Liver (tissue), 3 donors: ENCODE measurements at regions not wholly inside any gene's neighbourhood (a gene's known extent, or its start where the extent isn't known, plus 50 kb on each side); places are given as distances from the start of the nearest gene placed in this dataset.

Experiments
- EGR1 ChIP-seq, 2 donors: IDR thresholded peaks; 2 replicates each; pipeline ENCODE4 v1.6.1; 2016 to 2018; ENCODE audit warnings: antibody characterized with exemption in 2 of 2, low read depth in 2 of 2
- HNF4A ChIP-seq, 2 donors: conservative IDR thresholded peaks; 2 replicates each; pipeline ENCODE4 v1.6.1; 2016; ENCODE audit warnings: antibody characterized with exemption in 2 of 2, mild to moderate bottlenecking in 2 of 2
- HNF4G ChIP-seq: IDR thresholded peaks from 2 replicates; pipeline ENCODE4 v1.6.1; 2016; ENCODE audit warnings: antibody characterized with exemption
- JUND ChIP-seq, 2 donors: IDR thresholded peaks; 2 replicates each; pipeline ENCODE4 v1.6.1; 2016; ENCODE audit warnings: antibody characterized with exemption in 2 of 2
- RAD21 ChIP-seq, 2 donors: IDR thresholded peaks; 2 replicates each; pipeline ENCODE4 v1.6.1; 2016; ENCODE audit warnings: antibody characterized with exemption in 2 of 2, mild to moderate bottlenecking in 2 of 2
- SP1 ChIP-seq: IDR thresholded peaks from 2 replicates; pipeline ENCODE4 v1.6.1; 2018; ENCODE audit warnings: antibody characterized with exemption, mild to moderate bottlenecking
- TAF1 ChIP-seq: conservative IDR thresholded peaks from 2 replicates; pipeline ENCODE4 v1.6.1; 2016; ENCODE audit warnings: antibody characterized with exemption, mild to moderate bottlenecking
- YY1 ChIP-seq: IDR thresholded peaks from 2 replicates; pipeline ENCODE4 v1.6.1; 2016; ENCODE audit warnings: antibody characterized with exemption, mild to moderate bottlenecking
- TF ChIP-seq, protein P1 (sequence below): fragments of 150-350 bp; IDR thresholded peaks from 2 replicates; pipeline ENCODE4 v1.5.1; 2017; ENCODE audit warnings: improper control_type of control experiment, low read depth, low read length; ENCODE audit not compliant: missing input control
- TF ChIP-seq, protein P2 (sequence below): IDR thresholded peaks from 2 replicates; pipeline ENCODE4 v1.6.1; 2016; ENCODE audit warnings: antibody characterized with exemption, mild to moderate bottlenecking
- TF ChIP-seq, protein P3 (sequence below): IDR thresholded peaks from 2 replicates; pipeline ENCODE4 v1.6.1; 2016; ENCODE audit warnings: antibody characterized with exemption
- TF ChIP-seq, protein P4 (sequence below): IDR thresholded peaks from 2 replicates; pipeline ENCODE4 v1.6.1; 2016; ENCODE audit warnings: antibody characterized with exemption
- TF ChIP-seq, protein P5 (sequence below): IDR thresholded peaks from 2 replicates; pipeline ENCODE4 v1.6.1; 2016; ENCODE audit warnings: antibody characterized with exemption
- donor health status: healthy.
- donor health status: healthy.

DNA sequence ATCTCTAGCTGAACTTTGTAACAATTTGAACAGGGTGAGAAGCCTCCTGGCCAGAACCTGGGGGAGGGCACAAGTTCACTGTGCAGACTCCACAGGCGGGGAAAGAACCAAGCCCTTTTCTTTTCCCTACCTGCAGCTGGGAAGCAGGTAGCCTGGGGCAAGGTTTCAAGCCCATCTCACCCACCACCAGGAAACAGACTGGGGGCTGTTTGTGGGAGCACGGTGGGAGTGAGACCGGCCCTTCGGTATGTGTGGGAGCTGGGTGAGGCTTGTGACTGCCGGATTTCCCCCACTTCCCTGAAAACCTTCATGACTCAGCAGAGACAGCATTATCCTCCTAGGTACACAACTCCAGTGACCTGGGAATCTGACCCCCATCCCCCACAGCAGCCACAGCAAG, 211.7 kb downstream of the ZNF674 start:
- TF ChIP-seq, protein P1, sequence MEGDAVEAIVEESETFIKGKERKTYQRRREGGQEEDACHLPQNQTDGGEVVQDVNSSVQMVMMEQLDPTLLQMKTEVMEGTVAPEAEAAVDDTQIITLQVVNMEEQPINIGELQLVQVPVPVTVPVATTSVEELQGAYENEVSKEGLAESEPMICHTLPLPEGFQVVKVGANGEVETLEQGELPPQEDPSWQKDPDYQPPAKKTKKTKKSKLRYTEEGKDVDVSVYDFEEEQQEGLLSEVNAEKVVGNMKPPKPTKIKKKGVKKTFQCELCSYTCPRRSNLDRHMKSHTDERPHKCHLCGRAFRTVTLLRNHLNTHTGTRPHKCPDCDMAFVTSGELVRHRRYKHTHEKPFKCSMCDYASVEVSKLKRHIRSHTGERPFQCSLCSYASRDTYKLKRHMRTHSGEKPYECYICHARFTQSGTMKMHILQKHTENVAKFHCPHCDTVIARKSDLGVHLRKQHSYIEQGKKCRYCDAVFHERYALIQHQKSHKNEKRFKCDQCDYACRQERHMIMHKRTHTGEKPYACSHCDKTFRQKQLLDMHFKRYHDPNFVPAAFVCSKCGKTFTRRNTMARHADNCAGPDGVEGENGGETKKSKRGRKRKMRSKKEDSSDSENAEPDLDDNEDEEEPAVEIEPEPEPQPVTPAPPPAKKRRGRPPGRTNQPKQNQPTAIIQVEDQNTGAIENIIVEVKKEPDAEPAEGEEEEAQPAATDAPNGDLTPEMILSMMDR = no peak
- TF ChIP-seq, protein P2, sequence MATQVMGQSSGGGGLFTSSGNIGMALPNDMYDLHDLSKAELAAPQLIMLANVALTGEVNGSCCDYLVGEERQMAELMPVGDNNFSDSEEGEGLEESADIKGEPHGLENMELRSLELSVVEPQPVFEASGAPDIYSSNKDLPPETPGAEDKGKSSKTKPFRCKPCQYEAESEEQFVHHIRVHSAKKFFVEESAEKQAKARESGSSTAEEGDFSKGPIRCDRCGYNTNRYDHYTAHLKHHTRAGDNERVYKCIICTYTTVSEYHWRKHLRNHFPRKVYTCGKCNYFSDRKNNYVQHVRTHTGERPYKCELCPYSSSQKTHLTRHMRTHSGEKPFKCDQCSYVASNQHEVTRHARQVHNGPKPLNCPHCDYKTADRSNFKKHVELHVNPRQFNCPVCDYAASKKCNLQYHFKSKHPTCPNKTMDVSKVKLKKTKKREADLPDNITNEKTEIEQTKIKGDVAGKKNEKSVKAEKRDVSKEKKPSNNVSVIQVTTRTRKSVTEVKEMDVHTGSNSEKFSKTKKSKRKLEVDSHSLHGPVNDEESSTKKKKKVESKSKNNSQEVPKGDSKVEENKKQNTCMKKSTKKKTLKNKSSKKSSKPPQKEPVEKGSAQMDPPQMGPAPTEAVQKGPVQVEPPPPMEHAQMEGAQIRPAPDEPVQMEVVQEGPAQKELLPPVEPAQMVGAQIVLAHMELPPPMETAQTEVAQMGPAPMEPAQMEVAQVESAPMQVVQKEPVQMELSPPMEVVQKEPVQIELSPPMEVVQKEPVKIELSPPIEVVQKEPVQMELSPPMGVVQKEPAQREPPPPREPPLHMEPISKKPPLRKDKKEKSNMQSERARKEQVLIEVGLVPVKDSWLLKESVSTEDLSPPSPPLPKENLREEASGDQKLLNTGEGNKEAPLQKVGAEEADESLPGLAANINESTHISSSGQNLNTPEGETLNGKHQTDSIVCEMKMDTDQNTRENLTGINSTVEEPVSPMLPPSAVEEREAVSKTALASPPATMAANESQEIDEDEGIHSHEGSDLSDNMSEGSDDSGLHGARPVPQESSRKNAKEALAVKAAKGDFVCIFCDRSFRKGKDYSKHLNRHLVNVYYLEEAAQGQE = no peak
- TF ChIP-seq TAF1 = no peak
- TF ChIP-seq RAD21 (IDR thresholded peaks at IDR 0.05) = no peak
- no peak for TF ChIP-seq JUND (IDR thresholded peaks at IDR 0.05)
- TF ChIP-seq YY1 = no peak
- no peak for TF ChIP-seq EGR1 (IDR thresholded peaks at IDR 0.05; ENCODE audit: low read depth in 2 of 2)
- no peak for TF ChIP-seq HNF4A (conservative IDR thresholded peaks at IDR 0.05)
- TF ChIP-seq, protein P3, sequence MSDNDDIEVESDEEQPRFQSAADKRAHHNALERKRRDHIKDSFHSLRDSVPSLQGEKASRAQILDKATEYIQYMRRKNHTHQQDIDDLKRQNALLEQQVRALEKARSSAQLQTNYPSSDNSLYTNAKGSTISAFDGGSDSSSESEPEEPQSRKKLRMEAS = no peak
- no peak for TF ChIP-seq SP1
- TF ChIP-seq HNF4G = no peak
- TF ChIP-seq, protein P4, sequence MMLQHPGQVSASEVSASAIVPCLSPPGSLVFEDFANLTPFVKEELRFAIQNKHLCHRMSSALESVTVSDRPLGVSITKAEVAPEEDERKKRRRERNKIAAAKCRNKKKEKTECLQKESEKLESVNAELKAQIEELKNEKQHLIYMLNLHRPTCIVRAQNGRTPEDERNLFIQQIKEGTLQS = no peak
- TF ChIP-seq, protein P5, sequence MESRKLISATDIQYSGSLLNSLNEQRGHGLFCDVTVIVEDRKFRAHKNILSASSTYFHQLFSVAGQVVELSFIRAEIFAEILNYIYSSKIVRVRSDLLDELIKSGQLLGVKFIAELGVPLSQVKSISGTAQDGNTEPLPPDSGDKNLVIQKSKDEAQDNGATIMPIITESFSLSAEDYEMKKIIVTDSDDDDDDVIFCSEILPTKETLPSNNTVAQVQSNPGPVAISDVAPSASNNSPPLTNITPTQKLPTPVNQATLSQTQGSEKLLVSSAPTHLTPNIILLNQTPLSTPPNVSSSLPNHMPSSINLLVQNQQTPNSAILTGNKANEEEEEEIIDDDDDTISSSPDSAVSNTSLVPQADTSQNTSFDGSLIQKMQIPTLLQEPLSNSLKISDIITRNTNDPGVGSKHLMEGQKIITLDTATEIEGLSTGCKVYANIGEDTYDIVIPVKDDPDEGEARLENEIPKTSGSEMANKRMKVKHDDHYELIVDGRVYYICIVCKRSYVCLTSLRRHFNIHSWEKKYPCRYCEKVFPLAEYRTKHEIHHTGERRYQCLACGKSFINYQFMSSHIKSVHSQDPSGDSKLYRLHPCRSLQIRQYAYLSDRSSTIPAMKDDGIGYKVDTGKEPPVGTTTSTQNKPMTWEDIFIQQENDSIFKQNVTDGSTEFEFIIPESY = no peak
